H1 (cell line): ENCODE measurements at regions not wholly inside any gene's neighbourhood (a gene's known extent, or its start where the extent isn't known, plus 50 kb on each side); places are given as distances from the start of the nearest gene placed in this dataset.

ENCODE experiments used
- CBX8 ChIP-seq: fragments of 300-800, 300-1000 bp; sonication (generic); IDR thresholded peaks from 2 replicates; pipeline ENCODE4 v1.7.1; 2016; ENCODE audit warnings: low read depth, low read length, borderline replicate concordance
- TF ChIP-seq, protein P1 (sequence below): fragments of 300-600 bp; sonication (generic); IDR thresholded peaks from 2 replicates; pipeline ENCODE4 v1.7.1; 2012; ENCODE audit warnings: low read length, moderate library complexity, mild to moderate bottlenecking, inconsistent platforms; ENCODE audit not compliant: insufficient replicate concordance

DNA sequence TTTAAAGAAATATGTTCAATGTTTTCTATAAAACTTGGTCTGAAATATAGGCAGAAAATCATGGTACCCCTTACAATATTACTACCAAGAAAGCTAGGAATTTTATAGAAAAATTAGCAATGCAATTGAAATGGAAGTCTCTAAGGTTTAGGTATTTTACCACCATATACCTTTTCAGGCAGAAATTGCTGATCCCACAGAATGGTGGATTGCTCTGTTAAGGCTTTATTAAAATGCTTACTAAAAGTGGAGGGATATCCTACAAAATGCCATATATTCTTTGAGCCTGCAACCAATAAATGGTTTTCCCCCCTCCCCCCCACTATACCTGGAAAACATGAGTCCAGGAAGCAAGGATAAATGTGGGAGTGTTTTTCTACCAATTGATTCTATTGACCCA is 718.1 kb upstream of the NOVA1 start (continued):
- TF ChIP-seq, protein P1, sequence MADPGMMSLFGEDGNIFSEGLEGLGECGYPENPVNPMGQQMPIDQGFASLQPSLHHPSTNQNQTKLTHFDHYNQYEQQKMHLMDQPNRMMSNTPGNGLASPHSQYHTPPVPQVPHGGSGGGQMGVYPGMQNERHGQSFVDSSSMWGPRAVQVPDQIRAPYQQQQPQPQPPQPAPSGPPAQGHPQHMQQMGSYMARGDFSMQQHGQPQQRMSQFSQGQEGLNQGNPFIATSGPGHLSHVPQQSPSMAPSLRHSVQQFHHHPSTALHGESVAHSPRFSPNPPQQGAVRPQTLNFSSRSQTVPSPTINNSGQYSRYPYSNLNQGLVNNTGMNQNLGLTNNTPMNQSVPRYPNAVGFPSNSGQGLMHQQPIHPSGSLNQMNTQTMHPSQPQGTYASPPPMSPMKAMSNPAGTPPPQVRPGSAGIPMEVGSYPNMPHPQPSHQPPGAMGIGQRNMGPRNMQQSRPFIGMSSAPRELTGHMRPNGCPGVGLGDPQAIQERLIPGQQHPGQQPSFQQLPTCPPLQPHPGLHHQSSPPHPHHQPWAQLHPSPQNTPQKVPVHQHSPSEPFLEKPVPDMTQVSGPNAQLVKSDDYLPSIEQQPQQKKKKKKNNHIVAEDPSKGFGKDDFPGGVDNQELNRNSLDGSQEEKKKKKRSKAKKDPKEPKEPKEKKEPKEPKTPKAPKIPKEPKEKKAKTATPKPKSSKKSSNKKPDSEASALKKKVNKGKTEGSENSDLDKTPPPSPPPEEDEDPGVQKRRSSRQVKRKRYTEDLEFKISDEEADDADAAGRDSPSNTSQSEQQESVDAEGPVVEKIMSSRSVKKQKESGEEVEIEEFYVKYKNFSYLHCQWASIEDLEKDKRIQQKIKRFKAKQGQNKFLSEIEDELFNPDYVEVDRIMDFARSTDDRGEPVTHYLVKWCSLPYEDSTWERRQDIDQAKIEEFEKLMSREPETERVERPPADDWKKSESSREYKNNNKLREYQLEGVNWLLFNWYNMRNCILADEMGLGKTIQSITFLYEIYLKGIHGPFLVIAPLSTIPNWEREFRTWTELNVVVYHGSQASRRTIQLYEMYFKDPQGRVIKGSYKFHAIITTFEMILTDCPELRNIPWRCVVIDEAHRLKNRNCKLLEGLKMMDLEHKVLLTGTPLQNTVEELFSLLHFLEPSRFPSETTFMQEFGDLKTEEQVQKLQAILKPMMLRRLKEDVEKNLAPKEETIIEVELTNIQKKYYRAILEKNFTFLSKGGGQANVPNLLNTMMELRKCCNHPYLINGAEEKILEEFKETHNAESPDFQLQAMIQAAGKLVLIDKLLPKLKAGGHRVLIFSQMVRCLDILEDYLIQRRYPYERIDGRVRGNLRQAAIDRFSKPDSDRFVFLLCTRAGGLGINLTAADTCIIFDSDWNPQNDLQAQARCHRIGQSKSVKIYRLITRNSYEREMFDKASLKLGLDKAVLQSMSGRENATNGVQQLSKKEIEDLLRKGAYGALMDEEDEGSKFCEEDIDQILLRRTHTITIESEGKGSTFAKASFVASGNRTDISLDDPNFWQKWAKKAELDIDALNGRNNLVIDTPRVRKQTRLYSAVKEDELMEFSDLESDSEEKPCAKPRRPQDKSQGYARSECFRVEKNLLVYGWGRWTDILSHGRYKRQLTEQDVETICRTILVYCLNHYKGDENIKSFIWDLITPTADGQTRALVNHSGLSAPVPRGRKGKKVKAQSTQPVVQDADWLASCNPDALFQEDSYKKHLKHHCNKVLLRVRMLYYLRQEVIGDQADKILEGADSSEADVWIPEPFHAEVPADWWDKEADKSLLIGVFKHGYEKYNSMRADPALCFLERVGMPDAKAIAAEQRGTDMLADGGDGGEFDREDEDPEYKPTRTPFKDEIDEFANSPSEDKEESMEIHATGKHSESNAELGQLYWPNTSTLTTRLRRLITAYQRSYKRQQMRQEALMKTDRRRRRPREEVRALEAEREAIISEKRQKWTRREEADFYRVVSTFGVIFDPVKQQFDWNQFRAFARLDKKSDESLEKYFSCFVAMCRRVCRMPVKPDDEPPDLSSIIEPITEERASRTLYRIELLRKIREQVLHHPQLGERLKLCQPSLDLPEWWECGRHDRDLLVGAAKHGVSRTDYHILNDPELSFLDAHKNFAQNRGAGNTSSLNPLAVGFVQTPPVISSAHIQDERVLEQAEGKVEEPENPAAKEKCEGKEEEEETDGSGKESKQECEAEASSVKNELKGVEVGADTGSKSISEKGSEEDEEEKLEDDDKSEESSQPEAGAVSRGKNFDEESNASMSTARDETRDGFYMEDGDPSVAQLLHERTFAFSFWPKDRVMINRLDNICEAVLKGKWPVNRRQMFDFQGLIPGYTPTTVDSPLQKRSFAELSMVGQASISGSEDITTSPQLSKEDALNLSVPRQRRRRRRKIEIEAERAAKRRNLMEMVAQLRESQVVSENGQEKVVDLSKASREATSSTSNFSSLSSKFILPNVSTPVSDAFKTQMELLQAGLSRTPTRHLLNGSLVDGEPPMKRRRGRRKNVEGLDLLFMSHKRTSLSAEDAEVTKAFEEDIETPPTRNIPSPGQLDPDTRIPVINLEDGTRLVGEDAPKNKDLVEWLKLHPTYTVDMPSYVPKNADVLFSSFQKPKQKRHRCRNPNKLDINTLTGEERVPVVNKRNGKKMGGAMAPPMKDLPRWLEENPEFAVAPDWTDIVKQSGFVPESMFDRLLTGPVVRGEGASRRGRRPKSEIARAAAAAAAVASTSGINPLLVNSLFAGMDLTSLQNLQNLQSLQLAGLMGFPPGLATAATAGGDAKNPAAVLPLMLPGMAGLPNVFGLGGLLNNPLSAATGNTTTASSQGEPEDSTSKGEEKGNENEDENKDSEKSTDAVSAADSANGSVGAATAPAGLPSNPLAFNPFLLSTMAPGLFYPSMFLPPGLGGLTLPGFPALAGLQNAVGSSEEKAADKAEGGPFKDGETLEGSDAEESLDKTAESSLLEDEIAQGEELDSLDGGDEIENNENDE: no peak
- no peak for TF ChIP-seq CBX8
